ENCODE measurements at regions not wholly inside any gene's neighbourhood (a gene's known extent, or its start where the extent isn't known, plus 50 kb on each side); places are given as distances from the start of the nearest gene placed in this dataset.

GRCh38 chr5:106974272-106974671, 696.5 kb downstream of the EFNA5 start:
- DNase-seq = no peak

GRCh38 chr5:106966686-106967315, 703.9 kb downstream of the EFNA5 start:
- DNase-seq = no peak

DNA sequence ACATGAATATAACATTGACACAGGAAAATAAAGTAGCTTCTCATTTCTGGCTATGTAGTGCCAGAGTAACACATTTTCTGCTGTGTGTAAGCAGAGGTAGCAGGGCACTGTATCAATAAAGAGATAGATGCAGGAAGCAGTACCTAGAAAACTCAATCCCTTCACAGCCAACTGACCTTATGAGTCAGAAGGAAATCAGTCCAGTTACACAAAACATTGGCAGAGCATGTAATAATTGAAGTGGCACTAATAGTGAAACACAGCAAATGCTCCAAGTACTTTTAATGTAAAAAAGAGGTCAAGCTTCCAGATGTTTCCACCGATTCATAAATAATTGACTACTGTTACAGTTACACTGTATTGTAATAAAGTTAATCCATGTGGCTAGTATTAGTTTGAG, 706.6 kb downstream of the EFNA5 start:
- no peak for DNase-seq

DNA sequence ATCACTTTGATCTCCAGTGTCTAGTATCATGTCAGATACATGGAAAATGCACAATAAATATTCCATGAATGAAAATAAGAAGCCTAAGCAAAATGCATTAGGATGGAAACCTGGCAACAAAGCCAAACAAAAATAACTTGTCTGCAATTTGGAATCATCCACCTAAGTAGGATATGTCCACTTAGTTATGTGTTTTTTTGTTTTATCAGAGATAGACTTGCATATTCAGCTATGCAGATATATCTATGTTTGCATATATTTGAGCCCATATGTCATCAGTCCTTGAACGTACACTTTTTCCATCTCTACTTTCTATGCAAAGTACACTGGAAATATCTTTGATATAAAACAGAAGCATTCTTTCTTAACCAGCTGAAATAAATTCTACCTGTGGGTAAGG, 707.1 kb downstream of the EFNA5 start:
- DNase-seq = no peak

DNA sequence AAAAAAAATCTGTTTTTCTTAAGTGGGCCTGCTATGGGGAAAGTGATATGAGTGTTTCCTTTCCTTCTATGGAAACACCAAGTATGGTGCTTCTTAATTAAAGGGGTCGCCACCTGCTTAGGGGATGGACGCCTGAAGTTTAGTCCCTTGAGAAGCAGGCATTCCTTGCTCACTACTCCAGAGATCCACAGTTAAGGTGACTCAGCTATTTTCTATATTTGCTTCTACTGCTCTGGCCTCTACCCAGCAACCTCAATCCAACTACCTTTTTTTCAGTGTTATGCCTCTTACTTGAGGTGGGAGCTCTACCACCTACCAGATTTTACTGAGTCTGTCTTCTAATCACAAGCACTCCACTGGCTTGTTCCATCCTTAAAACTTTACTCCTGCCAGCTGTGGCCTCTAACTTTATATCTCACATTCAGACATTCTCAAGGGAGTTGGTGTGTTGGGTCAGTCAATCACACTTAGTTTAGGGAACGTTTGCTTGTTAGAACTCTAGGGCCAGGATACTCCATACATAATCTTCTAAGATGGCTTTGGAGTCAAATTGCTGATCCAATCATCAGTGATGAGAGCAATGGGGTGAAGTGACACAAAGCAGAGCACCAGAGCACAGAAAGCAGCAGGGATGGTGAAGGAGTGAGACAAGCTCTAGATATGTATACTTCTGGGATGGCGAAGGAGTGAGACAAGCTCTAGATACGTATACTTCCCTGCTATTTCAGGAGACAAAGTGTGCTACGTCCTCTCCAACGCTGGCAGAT, 708.1 kb downstream of the EFNA5 start:
- DNase-seq = no peak

DNA sequence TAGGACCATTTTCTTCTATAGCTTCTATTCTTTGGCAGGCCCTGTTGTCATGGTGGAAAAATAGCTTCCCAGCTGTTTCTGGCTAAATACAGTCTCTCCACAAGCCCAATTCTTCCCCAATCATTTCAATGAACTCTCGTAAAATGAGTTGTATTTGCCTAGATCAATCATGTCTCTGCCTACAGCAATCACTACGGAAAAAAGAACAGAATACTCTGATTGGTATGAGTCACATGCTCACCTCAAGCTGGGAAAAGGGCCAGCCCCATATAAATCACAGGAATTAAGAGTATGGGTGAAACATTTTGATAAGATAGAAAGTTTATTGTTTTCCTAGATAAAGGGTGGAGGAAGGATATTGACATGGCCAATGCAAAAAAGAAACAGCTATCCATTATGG, 711.4 kb downstream of the EFNA5 start:
- DNase-seq = no peak

GRCh38 chr5:106957336-106957735, 713.4 kb downstream of the EFNA5 start:
- DNase-seq = no peak

GRCh38 chr5:106956886-106957285, 713.9 kb downstream of the EFNA5 start:
- DNase-seq = no peak

GRCh38 chr5:106956187-106956586, 714.5 kb downstream of the EFNA5 start:
- DNase-seq = no peak

- no peak for DNase-seq
These were observed 729.8 kb downstream of the EFNA5 start for GRCh38 chr5:106940986-106941385.

DNA sequence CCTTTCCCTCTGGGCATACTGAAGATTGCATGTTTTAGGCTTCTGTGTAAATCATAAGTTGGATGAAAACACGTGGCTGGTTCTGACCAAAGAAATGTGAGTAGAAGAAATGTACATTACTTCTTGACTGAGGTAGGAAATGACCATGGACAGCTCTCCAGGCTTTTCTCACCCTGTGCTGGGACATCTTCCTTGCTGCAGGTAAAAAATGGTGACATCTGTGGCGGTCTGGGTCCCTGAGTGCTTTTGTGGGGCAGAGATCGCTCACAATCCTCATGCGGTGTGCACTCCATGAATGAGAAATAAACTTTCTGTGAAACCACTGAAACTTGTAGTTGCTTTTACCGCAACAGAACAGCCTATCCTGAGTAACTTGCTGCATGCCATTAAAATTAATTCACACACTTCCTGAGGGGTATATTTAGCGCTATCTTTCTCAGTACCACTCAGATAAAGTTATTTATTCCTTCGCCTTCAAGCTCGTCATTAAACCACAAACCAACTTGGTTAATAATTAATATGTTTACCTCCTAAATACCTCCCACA, 730.4 kb downstream of the EFNA5 start:
- no peak for DNase-seq

- DNase-seq = no peak
These were observed 747.3 kb downstream of the EFNA5 start for GRCh38 chr5:106923409-106923808.

DNA sequence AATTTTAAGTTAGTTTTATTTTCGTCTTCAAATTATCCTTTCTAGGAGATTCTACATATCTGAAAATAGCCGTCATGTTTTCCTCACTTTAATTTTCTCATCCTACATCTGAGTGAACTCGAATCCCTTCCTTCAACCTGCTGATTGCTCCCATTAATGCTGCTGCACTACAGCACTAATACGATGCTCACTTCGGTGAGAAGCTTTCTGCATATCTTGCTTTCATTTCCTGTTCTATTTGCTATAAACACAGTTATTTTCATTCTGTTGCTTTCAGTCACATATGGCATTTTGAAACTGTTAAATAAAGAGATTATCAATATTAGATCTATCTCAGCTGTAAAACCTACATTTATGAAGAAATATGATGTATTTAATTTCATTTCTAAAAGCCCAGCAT, 749.2 kb downstream of the EFNA5 start:
- DNase-seq = no peak

- no peak for DNase-seq
These were observed 760.3 kb downstream of the EFNA5 start for GRCh38 chr5:106910486-106910885.

DNA sequence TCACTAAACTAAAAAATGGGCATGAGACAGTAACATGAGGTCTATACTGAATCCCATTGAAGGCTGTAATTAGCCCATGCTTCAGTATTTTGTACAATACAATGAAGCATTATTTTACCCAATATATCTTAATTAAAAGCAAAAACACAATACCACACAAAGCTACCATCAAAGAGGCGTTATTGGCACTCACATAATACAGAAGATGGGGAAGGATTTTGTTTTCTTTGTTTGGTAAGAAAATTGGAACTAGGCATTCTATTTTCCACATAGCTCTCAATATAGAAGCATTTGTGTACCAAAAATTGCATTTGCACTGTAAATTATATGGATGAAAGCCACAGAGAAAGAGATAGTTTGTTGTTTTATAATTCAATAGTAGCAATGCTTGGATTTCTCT, 761.0 kb downstream of the EFNA5 start:
- DNase-seq = no peak

DNA sequence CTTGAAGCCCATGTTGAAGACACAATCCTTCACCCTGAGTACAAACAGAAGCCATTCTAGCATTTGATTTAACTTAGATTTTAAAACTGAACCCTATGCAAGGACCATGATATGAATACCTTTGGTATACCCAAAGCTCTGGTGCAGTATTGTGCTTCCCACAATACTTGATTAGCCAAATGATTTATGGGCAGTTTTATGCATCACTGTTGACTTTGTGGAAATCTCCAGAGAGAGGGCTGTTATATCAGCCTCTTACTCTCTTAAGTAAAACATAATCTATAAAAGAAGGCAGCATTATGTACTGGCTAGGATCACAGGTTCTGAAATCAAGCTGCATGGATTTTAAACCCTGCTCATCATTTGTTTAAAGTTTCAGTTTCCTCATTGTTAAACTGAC, 762.8 kb downstream of the EFNA5 start:
- DNase-seq = no peak

DNA sequence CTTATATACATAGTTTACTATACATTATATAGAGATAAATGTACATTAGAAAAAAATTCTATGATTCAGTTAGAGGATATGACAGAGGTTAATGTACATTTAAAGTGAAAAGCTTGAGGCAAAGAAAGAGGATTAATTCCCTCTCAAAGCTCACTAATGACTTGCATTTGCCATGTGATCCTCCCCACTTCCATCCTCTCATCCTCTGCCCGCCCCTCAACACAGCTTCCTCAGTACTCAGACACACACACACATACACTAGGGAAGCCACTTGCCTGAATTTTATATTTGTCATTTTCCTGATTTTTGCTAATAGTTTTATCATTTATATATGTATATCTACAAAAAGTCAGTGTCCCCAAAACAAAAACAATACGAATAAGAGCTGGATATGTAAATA, 764.5 kb downstream of the EFNA5 start:
- DNase-seq = no peak

DNA sequence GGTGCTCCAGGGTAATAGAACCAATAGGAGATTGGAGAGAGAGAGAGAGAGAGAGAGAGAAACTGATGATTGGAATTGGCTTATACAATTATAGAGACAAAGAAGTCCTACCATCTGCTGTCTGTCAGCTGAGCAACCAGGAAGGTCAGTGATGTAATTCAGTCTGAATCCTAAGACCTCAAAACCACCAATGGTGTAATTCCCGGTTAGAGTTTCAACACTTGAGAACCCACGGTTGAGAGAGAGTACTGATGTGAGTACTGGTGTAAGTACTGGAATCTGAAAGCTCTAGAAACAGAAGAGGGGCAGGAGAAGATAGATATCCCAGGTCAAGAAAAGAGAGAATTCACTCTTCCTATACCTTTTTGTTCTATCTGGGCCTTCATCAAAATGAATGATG, 775.8 kb downstream of the EFNA5 start:
- DNase-seq = peak; percentile 92 to 94

- DNase-seq = no peak
These were observed 788.7 kb downstream of the EFNA5 start for GRCh38 chr5:106882035-106882434.

DNA sequence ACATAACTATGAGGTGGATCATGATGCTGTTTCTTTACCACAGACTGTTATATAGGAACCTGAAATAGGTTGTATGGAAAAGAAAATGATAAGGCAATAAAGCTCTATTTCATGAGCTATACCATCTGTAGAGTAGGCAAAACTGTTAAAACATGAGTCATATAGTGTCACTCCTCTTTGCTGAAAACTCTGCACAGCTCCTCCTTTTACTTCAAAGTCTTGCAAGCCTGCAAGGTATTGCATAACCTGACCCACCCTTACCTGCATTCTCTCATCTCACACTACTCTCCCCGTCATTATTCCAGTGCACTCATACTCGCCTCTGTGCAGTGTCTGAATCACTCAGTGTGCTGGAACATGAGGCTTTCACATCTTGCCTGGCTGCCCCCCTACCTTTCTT, 790.1 kb downstream of the EFNA5 start:
- no peak for DNase-seq

DNA sequence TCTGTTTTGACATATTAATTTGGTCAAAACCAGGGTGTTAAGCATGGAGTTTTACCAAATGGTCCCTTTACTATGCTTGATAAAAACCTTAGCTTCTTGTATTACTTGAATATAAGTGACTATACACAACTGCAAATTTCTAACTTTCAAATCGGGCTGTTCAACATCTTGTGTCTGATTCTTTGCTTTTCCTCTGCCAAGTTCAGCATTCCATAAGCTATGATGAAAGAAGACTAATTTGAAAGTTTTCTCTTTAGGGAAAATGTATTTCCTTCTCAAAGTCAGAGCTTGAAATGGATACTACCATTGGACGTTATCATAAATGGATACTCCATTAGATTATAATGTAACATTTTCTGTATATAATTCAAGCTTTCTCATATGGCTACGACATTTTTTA, 792.9 kb downstream of the EFNA5 start:
- no peak for DNase-seq

- DNase-seq = peak in 1 of 2 donors; percentile 20
These were observed 794.0 kb downstream of the EFNA5 start for GRCh38 chr5:106876665-106877194.

DNA sequence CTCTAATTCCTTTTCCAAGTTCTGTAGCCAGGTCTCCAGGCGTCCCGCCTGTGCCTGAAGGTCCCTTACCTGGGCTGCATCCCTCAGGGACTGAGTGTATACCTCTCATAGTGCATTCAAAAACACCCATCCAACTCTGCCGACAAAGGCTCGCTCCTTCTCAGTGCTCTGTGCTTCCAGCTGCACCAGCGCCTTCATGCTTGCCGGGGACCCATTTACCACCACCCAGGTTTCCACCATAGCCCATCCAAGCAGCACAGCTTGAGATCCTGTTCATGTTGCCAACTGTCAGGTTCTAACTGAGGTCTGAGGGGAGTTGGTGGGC, 794.5 kb downstream of the EFNA5 start:
- DNase-seq = no peak

GRCh38 chr5:106875591-106876297, 795.0 kb downstream of the EFNA5 start:
- peak in 1 of 2 donors; percentile 79 for DNase-seq
